ENCODE measurements at regions not wholly inside any gene's neighbourhood (a gene's known extent, or its start where the extent isn't known, plus 50 kb on each side); places are given as distances from the start of the nearest gene placed in this dataset.

- Histone ChIP-seq H3K27me3 (ENCODE audit: control insufficient read depth in 4 of 4, insufficient read depth in 4 of 4, low read length in 3 of 4) (no peaks in the 10 kb centered on the region), H3K36me3 (ENCODE audit: control insufficient read depth in 4 of 4, insufficient read depth in 3 of 4, low read depth in 1 of 4, low read length in 3 of 4) (no peaks in the 10 kb centered on the region), H3K9me3 (ENCODE audit: control insufficient read depth in 4 of 4, low read length in 3 of 4) (no peaks in the 10 kb centered on the region), H3K4me3 (ENCODE audit: low read depth in 1 of 3, low read length in 3 of 3) (no peak overlapping the region), H3K4me1 (ENCODE audit: control insufficient read depth in 4 of 4, insufficient read depth in 4 of 4, low read length in 3 of 4) (no peaks in the 10 kb centered on the region), H3K9ac (ENCODE audit: low read depth in 1 of 2, low read length in 2 of 2) (no peak overlapping the region), H3K27ac (ENCODE audit: low read depth in 1 of 2, low read length in 2 of 2) (no peak overlapping the region)
- TF ChIP-seq HNF4A (conservative IDR thresholded peaks at IDR 0.05) (no peak), FOXA2 (IDR thresholded peaks at IDR 0.05) (no peak), FOXA1 (IDR thresholded peaks at IDR 0.05) (no peak), NR2F2 (IDR thresholded peaks at IDR 0.05) (no peak), MAX (IDR thresholded peaks at IDR 0.05) (no peak), EGR1 (IDR thresholded peaks at IDR 0.05; ENCODE audit: low read depth in 2 of 2) (no peak), GABPA (IDR thresholded peaks at IDR 0.05 in 1 of 2, conservative IDR thresholded peaks at IDR 0.05 in 1 of 2) (no peak), RAD21 (IDR thresholded peaks at IDR 0.05) (no peak), YY1 (IDR thresholded peaks at IDR 0.05) (no peak), REST (IDR thresholded peaks at IDR 0.05) (no peak), JUND (IDR thresholded peaks at IDR 0.05) (no peak), TAF1 (conservative IDR thresholded peaks at IDR 0.05) (no peak), HNF4G (IDR thresholded peaks at IDR 0.05) (no peak)
- TF ChIP-seq, protein P1, sequence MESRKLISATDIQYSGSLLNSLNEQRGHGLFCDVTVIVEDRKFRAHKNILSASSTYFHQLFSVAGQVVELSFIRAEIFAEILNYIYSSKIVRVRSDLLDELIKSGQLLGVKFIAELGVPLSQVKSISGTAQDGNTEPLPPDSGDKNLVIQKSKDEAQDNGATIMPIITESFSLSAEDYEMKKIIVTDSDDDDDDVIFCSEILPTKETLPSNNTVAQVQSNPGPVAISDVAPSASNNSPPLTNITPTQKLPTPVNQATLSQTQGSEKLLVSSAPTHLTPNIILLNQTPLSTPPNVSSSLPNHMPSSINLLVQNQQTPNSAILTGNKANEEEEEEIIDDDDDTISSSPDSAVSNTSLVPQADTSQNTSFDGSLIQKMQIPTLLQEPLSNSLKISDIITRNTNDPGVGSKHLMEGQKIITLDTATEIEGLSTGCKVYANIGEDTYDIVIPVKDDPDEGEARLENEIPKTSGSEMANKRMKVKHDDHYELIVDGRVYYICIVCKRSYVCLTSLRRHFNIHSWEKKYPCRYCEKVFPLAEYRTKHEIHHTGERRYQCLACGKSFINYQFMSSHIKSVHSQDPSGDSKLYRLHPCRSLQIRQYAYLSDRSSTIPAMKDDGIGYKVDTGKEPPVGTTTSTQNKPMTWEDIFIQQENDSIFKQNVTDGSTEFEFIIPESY (IDR thresholded peaks at IDR 0.05) = no peak
- TF ChIP-seq, protein P2, sequence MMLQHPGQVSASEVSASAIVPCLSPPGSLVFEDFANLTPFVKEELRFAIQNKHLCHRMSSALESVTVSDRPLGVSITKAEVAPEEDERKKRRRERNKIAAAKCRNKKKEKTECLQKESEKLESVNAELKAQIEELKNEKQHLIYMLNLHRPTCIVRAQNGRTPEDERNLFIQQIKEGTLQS (IDR thresholded peaks at IDR 0.05) = no peak
- 74% methylated on average over 3 of the region's 3 CpGs for WGBS
- no peak for DNase-seq (ENCODE audit: low spot score)
These were observed 226.2 kb upstream of the TP63 start for GRCh38 chr3:189404797-189405484.

- no peaks in the 10 kb centered on the region for H3K4me1 ChIP-seq (ENCODE audit: control insufficient read depth in 4 of 4, insufficient read depth in 4 of 4, low read length in 3 of 4)
- DNase-seq (ENCODE audit: low spot score) = no peak
- no peaks in the 10 kb centered on the region for H3K27me3 ChIP-seq (ENCODE audit: control insufficient read depth in 4 of 4, insufficient read depth in 4 of 4, low read length in 3 of 4)
- TF ChIP-seq MAX (IDR thresholded peaks at IDR 0.05) = no peak
- no peak for TF ChIP-seq FOXA2 (IDR thresholded peaks at IDR 0.05)
- TF ChIP-seq REST (IDR thresholded peaks at IDR 0.05) = no peak
- H3K9ac ChIP-seq (ENCODE audit: low read depth in 1 of 2, low read length in 2 of 2) = no peak overlapping the region
- WGBS = 91% methylated on average over 1 of the region's 1 CpG
- H3K4me3 ChIP-seq (ENCODE audit: low read depth in 1 of 3, low read length in 3 of 3) = no peak overlapping the region
- H3K36me3 ChIP-seq (ENCODE audit: control insufficient read depth in 4 of 4, insufficient read depth in 3 of 4, low read depth in 1 of 4, low read length in 3 of 4) = no peaks in the 10 kb centered on the region
- no peak overlapping the region for H3K27ac ChIP-seq (ENCODE audit: low read depth in 1 of 2, low read length in 2 of 2)
- no peaks in the 10 kb centered on the region for H3K9me3 ChIP-seq (ENCODE audit: control insufficient read depth in 4 of 4, low read length in 3 of 4)
These were observed 225.0 kb upstream of the TP63 start for GRCh38 chr3:189406148-189406547.

Measured in liver (tissue), 7 donors.